HCT116 (cell line): ENCODE measurements at regions not wholly inside any gene's neighbourhood (a gene's known extent, or its start where the extent isn't known, plus 50 kb on each side); places are given as distances from the start of the nearest gene placed in this dataset.

ENCODE experiments used
- ATAC-seq: fragments of 200-7000 bp; cut with Tn5 transposase; 2 replicates; pipeline ENCODE4 v1.9.1; 2020; ENCODE audit warnings: mild to moderate bottlenecking, moderate library complexity
- BruUV-seq: library from RNA; stranded (reverse); fragments of 400-500 nt; replicated peaks from 2 replicates; lab custom pipeline; 2021; lab: Mats Ljungman, UMichigan
- CTCF ChIA-PET: fragments of 300-600 bp; sonication (Branson Sonifier 250); formaldehyde crosslinking; loops from one replicate; lab custom pipeline; 2021; ENCODE audit warnings: antibody characterized with exemption; lab: Charles Lee
- POLR2A ChIA-PET: fragments of 300-600, 350-600 bp; sonication (Branson Sonifier 250); formaldehyde crosslinking; loops from one replicate; lab custom pipeline; 2021; ENCODE audit warnings: antibody characterized with exemption; lab: Charles Lee
- RAD21 ChIA-PET, 2 experiments: fragments of 300-600 bp; sonication (Branson Sonifier 250); formaldehyde crosslinking; loops; one replicate each; lab custom pipeline; 2023; ENCODE audit warnings: low total read pairs in 2 of 2; ENCODE audit not compliant: uncharacterized antibody in 2 of 2, unreplicated experiment in 2 of 2, low non-redundant PET in 1 of 2; lab: Charles Lee
- DNase-seq: peaks from one replicate; pipeline ENCODE4 v3.0.0-alpha.2; 2010; ENCODE audit warnings: low read depth, low spot score
- H2AFZ ChIP-seq: fragments of 200-600 bp; shearing (Covaris generic), sonication (generic); 2 replicates; pipeline ENCODE4 v1.6.1; 2017; ENCODE audit warnings: low read depth, mixed run types, mixed read lengths, antibody characterized with exemption, low read length; ENCODE audit not compliant: poor library complexity, severe bottlenecking
- H3K27ac ChIP-seq: 2 replicates; pipeline ENCODE4 v1.5.1; 2012; ENCODE audit warnings: low read depth, low read length
- H3K27me3 ChIP-seq: fragments of 200-600 bp; sonication (generic); 2 replicates; pipeline ENCODE4 v1.6.1; 2016; ENCODE audit warnings: mixed run types, low read length, mixed read lengths; ENCODE audit not compliant: insufficient read depth
- H3K36me3 ChIP-seq, 2 experiments: fragments of 200-500 bp in 1 of 2; fragments of 200-600 bp in 1 of 2; sonication (Bioruptor generic) in 1 of 2; sonication (generic) in 1 of 2; 2 replicates each; pipeline versions ENCODE4 v1.5.1 to v1.6.1; 2014 to 2016; ENCODE audit warnings: low read length in 2 of 2, inconsistent platforms in 1 of 2, mixed read lengths in 1 of 2, mixed run types in 1 of 2; ENCODE audit not compliant: insufficient read depth in 2 of 2, control insufficient read depth in 1 of 2
- H3K4me1 ChIP-seq, 2 experiments: fragments of 200-600 bp in 1 of 2; sonication (generic) in 1 of 2; 2 replicates each; pipeline versions ENCODE4 v1.5.1 to v1.6.1; 2012 to 2017; ENCODE audit warnings: low read length in 2 of 2, inconsistent platforms in 1 of 2, mild to moderate bottlenecking in 1 of 2, mixed read lengths in 1 of 2, mixed run types in 1 of 2, moderate library complexity in 1 of 2; ENCODE audit not compliant: insufficient read depth in 2 of 2, control insufficient read depth in 1 of 2
- H3K4me2 ChIP-seq: fragments of 200-600 bp; sonication (generic); 2 replicates; pipeline ENCODE4 v1.6.1; 2017; ENCODE audit warnings: mixed run types, low read length, mixed read lengths
- H3K4me3 ChIP-seq, 2 experiments: fragments of 200-600 bp in 1 of 2; sonication (generic) in 1 of 2; replicated peaks in 1 of 2; 2 replicates each; pipeline ENCODE4 v1.5.1; 2011 to 2016; ENCODE audit warnings: low read length in 2 of 2, control low read depth in 1 of 2, low read depth in 1 of 2, mild to moderate bottlenecking in 1 of 2, mixed read lengths in 1 of 2, mixed run types in 1 of 2
- H3K79me2 ChIP-seq: fragments of 200-600 bp; sonication (generic); 2 replicates; pipeline ENCODE4 v1.6.1; 2017; ENCODE audit warnings: mild to moderate bottlenecking, mixed run types, low read length, moderate library complexity, mixed read lengths; ENCODE audit not compliant: insufficient read depth
- H3K9ac ChIP-seq: fragments of 200-600 bp; sonication (generic); 2 replicates; pipeline ENCODE4 v1.6.1; 2016; ENCODE audit warnings: low read length, mixed read lengths
- H3K9me2 ChIP-seq: fragments of 200-600 bp; sonication (generic), shearing (Covaris generic); 2 replicates; pipeline ENCODE4 v1.6.1; 2017; ENCODE audit warnings: mixed run types, mild to moderate bottlenecking, moderate library complexity; ENCODE audit not compliant: insufficient read depth
- H3K9me3 ChIP-seq, 2 experiments: fragments of 200-500 bp in 1 of 2; fragments of 200-600 bp in 1 of 2; sonication (Bioruptor generic) in 1 of 2; sonication (generic) in 1 of 2; 2 replicates each; pipeline ENCODE4 v1.6.1; 2014 to 2017; ENCODE audit warnings: low read length in 2 of 2, mixed read lengths in 2 of 2, inconsistent platforms in 1 of 2, low read depth in 1 of 2, mild to moderate bottlenecking in 1 of 2, mixed run types in 1 of 2, moderate library complexity in 1 of 2; ENCODE audit not compliant: control insufficient read depth in 1 of 2, insufficient read depth in 1 of 2
- H4K20me1 ChIP-seq: fragments of 200-600 bp; sonication (generic), shearing (Covaris generic); 2 replicates; pipeline ENCODE4 v1.6.1; 2017; ENCODE audit warnings: mixed run types, mild to moderate bottlenecking, moderate library complexity; ENCODE audit not compliant: insufficient read depth
- ATF3 ChIP-seq: IDR thresholded peaks from 2 replicates; pipeline ENCODE4 v1.6.1; 2012
- EGR1 ChIP-seq: IDR thresholded peaks from 2 replicates; pipeline ENCODE4 v1.6.1; 2012; ENCODE audit warnings: low read depth
- ELF1 ChIP-seq: IDR thresholded peaks from 2 replicates; pipeline ENCODE4 v1.6.1; 2012; ENCODE audit warnings: low read depth, borderline replicate concordance
- EZH2 ChIP-seq: fragments of 200-600 bp; sonication (generic); IDR thresholded peaks from 2 replicates; pipeline ENCODE4 v1.6.1; 2017; ENCODE audit warnings: antibody characterized with exemption, mixed run types
- FOSL1 ChIP-seq: IDR thresholded peaks from 2 replicates; pipeline ENCODE4 v1.6.1; 2012; ENCODE audit warnings: low read depth
- JUND ChIP-seq: IDR thresholded peaks from 2 replicates; pipeline ENCODE4 v1.6.1; 2012
- MAX ChIP-seq: IDR thresholded peaks from 2 replicates; pipeline ENCODE4 v1.6.1; 2012
- RAD21 ChIP-seq: IDR thresholded peaks from 2 replicates; pipeline ENCODE4 v1.6.1; 2012; ENCODE audit warnings: low read depth, mild to moderate bottlenecking
- REST ChIP-seq: IDR thresholded peaks from 2 replicates; pipeline ENCODE4 v1.6.1; 2012; ENCODE audit warnings: low read depth
- SIN3A ChIP-seq: IDR thresholded peaks from 2 replicates; pipeline ENCODE4 v1.6.1; 2012; ENCODE audit warnings: low read depth
- SP1 ChIP-seq: IDR thresholded peaks from 2 replicates; pipeline ENCODE4 v1.6.1; 2012; ENCODE audit warnings: low read depth
- YY1 ChIP-seq: IDR thresholded peaks from 2 replicates; pipeline ENCODE4 v1.6.1; 2011; ENCODE audit warnings: low read length, low read depth, moderate library complexity, mild to moderate bottlenecking; ENCODE audit not compliant: insufficient replicate concordance; ENCODE audit errors: extremely low read depth
- ZBTB33 ChIP-seq: IDR thresholded peaks from 2 replicates; pipeline ENCODE4 v1.6.1; 2011; ENCODE audit warnings: mild to moderate bottlenecking, low read length, moderate library complexity; ENCODE audit not compliant: insufficient replicate concordance; ENCODE audit errors: extremely low read depth
- ZFX ChIP-seq: fragments of 450-650 bp; IDR thresholded peaks from 2 replicates; pipeline ENCODE4 v1.6.1; 2017
- ZNF274 ChIP-seq: fragments of 200-500 bp; sonication (Bioruptor generic); IDR thresholded peaks from 2 replicates; pipeline ENCODE4 v1.6.1; 2014; ENCODE audit warnings: mild to moderate bottlenecking, low read depth, low read length, inconsistent platforms
- intact Hi-C: fragments of 100-400 bp; cut with micrococcal nuclease; formaldehyde crosslinking; loops from 2 replicates; pipeline ENCODE4 v1.10.0; 2022

GRCh38 chr1:221100611-221101010 is 221.4 kb downstream of the HLX start:
- H4K20me1 ChIP-seq = no peaks in the 10 kb centered on the region
- TF ChIP-seq SIN3A = no peak
- TF ChIP-seq, all 23 proteins: peak for 0
- no peak overlapping the region for H3K9ac ChIP-seq
- DNase-seq = no peak
- H3K79me2 ChIP-seq = no peaks in the 10 kb centered on the region
- H3K4me1 ChIP-seq = no peaks in the 10 kb centered on the region
- H3K4me2 ChIP-seq = no peak overlapping the region
- RAD21 ChIA-PET = no interaction called here
- no TSS peak for BruUV-seq
- ATAC-seq = no peak
- H3K27ac ChIP-seq = no peak overlapping the region
- H3K4me3 ChIP-seq = no peak overlapping the region
- intact Hi-C loops = no loop called here
- H2AFZ ChIP-seq = no peak overlapping the region
- H3K9me2 ChIP-seq = no peaks in the 10 kb centered on the region
- no peaks in the 10 kb centered on the region for H3K27me3 ChIP-seq
- H3K36me3 ChIP-seq = no peaks in the 10 kb centered on the region
- no peaks in the 10 kb centered on the region for H3K9me3 ChIP-seq
- POLR2A ChIA-PET = no interaction called here
- CTCF ChIA-PET = no interaction called here

- Histone ChIP-seq H3K4me2 (no peak overlapping the region), H3K36me3 (no peaks in the 10 kb centered on the region), H3K4me1 (no peaks in the 10 kb centered on the region), H3K79me2 (no peaks in the 10 kb centered on the region), H3K27ac (no peak overlapping the region), H4K20me1 (no peaks in the 10 kb centered on the region), H2AFZ (no peak overlapping the region), H3K27me3 (no peaks in the 10 kb centered on the region), H3K9ac (no peak overlapping the region), H3K4me3 (no peak overlapping the region), H3K9me2 (no peaks in the 10 kb centered on the region), H3K9me3 (no peaks in the 10 kb centered on the region)
- ChIA-PET POLR2A (no interaction called here), CTCF (no interaction called here), RAD21 (no interaction called here)
- no TSS peak for BruUV-seq
- intact Hi-C loops = no loop called here
- DNase-seq (no peak), ATAC-seq (no peak)
- TF ChIP-seq JUND (no peak), SP1 (no peak), ATF3 (no peak), REST (no peak), ZBTB33 (no peak), ELF1 (no peak), ZFX (no peak), FOSL1 (no peak), MAX (no peak), RAD21 (no peak), ZNF274 (no peak), EGR1 (no peak), EZH2 (no peak), YY1 (no peak), SIN3A (no peak)
These were observed 222.8 kb downstream of the HLX start for GRCh38 chr1:221101807-221102605.
